LNCAP (cell line): ENCODE measurements at regions not wholly inside any gene's neighbourhood (a gene's known extent, or its start where the extent isn't known, plus 50 kb on each side); places are given as distances from the start of the nearest gene placed in this dataset.

ENCODE experiments used
- CTCF ChIP-seq: fragments of 450-650 bp; IDR thresholded peaks from 2 replicates; pipeline ENCODE4 v1.5.1; 2017; ENCODE audit warnings: mild to moderate bottlenecking

- TF ChIP-seq CTCF, result peak; percentile 39; the same call in 1 of the 2 replicates
Observed at GRCh38 chr17:51540151-51540550, 279.8 kb downstream of the UTP18 start.

- TF ChIP-seq CTCF, result no peak
Observed at GRCh38 chr17:51541215-51541614, 280.9 kb downstream of the UTP18 start.

DNA sequence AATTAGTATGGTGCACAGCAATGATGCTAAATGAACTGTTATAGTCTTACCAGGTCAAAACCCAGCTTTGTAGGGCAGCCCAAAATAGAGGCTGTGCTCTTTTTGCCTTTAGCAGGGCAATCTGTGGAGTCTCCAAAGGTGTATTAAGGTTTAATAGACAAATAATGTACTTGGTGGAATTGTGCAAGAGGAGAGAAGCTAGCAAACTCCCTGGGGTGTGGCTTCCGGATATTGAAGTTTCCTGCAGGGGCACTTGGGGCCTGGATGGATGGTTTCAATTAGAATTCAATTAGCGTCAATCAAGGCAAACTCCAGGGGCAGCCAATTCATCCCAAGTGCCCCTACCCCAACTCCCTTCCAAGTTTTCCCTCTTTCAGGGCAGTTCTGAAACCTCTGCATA is 285.8 kb downstream of the UTP18 start:
- no peak for TF ChIP-seq CTCF

- no peak for TF ChIP-seq CTCF
Observed at GRCh38 chr17:51548125-51548524, 287.8 kb downstream of the UTP18 start.

- no peak for TF ChIP-seq CTCF
Observed at GRCh38 chr17:51555153-51555552, 294.8 kb downstream of the UTP18 start.

DNA sequence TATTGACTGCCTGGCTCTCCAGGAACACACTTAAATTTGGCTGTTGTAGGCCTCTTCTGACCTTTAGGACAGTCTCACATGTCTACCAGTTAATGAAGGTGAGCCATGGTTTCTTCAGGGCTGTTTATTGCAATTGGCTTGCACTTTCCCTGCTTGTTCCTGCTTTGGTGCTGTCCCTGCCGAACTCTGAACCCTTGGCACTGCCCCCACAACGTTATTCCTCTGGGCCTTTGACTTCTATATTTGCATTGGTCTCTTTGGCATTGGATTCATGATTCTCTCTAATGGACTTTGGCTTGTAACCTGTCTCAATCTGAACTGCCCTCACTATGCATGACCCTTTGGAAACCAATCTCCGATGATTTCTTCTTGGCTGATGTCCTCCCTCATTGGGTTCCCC is 299.4 kb downstream of the UTP18 start:
- no peak for TF ChIP-seq CTCF

DNA sequence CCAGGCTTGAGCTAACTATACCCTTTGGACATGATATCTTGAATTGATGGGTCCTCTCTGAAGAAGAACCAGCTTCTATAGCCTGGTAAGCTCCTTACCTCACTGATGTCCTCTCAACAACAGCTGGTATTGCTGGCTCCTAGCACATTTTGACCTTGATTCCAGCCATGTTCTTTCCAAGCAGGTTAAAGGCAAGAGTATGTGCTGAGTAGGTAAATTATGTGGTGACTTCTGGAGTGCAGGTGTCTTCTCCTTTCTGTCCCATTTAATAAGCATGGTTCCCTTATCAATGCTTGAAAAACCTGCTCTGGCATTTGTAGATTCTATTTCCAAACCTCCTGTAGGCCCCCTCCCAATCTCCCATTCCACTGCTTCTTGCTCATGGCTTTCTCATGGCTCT is 300.1 kb downstream of the UTP18 start:
- no peak for TF ChIP-seq CTCF

DNA sequence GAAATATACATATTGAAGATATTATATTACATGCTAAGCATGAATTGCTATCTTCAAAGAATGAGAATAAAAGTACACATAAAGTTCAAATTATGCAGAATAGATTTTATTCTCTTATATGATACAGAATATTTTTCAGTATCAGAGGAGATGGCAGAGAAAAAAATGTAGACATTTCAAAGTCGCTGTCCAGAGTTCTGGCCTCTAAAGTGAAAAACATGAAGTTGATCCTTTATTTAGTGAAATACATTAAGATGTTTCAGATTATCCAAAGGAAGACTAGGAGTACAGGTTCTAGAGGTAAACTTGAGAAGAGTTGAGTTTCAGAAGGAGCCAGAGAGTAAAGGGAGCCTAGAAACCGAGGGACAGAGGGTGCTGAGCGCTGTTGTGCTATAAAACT is 303.6 kb downstream of the UTP18 start:
- no peak for TF ChIP-seq CTCF
